SK-N-SH (cell line): ENCODE measurements at regions not wholly inside any gene's neighbourhood (a gene's known extent, or its start where the extent isn't known, plus 50 kb on each side); places are given as distances from the start of the nearest gene placed in this dataset.

Source experiments
- CTCF ChIA-PET: fragments of 300-600, 350-600 bp; formaldehyde crosslinking; extraction: SDS; loops from one replicate; lab custom pipeline; 2021; lab: Yijun Ruan, JAX
- POLR2A ChIA-PET: fragments of 350-600 bp; sonication (Branson Sonifier 250); formaldehyde crosslinking; extraction: SDS; loops from one replicate; lab custom pipeline; 2020; ENCODE audit warnings: antibody characterized with exemption, inconsistent platforms; lab: Yijun Ruan, JAX
- DNase-seq: peaks from one replicate; pipeline ENCODE4 v3.0.0; 2012
- H2AFZ ChIP-seq: fragments of 200-600 bp; sonication (generic); 2 replicates; pipeline ENCODE4 v1.8.1; 2016; ENCODE audit warnings: antibody characterized with exemption, mild to moderate bottlenecking, low read depth
- H3F3A ChIP-seq: fragments of 200-600 bp; sonication (generic); replicated peaks from 2 replicates; pipeline ENCODE3; 2016; ENCODE audit warnings: antibody characterized with exemption, mild to moderate bottlenecking; ENCODE audit not compliant: insufficient read depth
- H3K27ac ChIP-seq, 2 experiments: fragments of 200-500 bp in 1 of 2; fragments of 200-600 bp in 1 of 2; sonication (Bioruptor generic) in 1 of 2; sonication (generic), shearing (Covaris generic) in 1 of 2; 2 replicates each; pipeline versions ENCODE4 v1.5.1 to v1.6.1; 2014 to 2016; ENCODE audit warnings: low read depth in 2 of 2, inconsistent platforms in 1 of 2, low read length in 1 of 2, mild to moderate bottlenecking in 1 of 2, mixed read lengths in 1 of 2
- H3K27me3 ChIP-seq: fragments of 200-600 bp; sonication (generic), shearing (Covaris generic); 2 replicates; pipeline ENCODE4 v1.6.1; 2016; ENCODE audit warnings: mixed run types; ENCODE audit not compliant: insufficient read depth
- H3K36me3 ChIP-seq, 2 experiments: fragments of 200-500 bp in 1 of 2; fragments of 200-600 bp in 1 of 2; sonication (Bioruptor generic) in 1 of 2; sonication (generic) in 1 of 2; replicated peaks in 1 of 2; 2 replicates each; pipeline versions ENCODE3 to v1.5.1; 2014 to 2016; ENCODE audit warnings: low read length in 1 of 2, mild to moderate bottlenecking in 1 of 2; ENCODE audit not compliant: insufficient read depth in 2 of 2, control insufficient read depth in 1 of 2
- H3K4me1 ChIP-seq, 2 experiments: fragments of 200-500 bp in 1 of 2; fragments of 200-600 bp in 1 of 2; sonication (Bioruptor generic) in 1 of 2; sonication (generic), shearing (Covaris generic) in 1 of 2; 2 replicates each; pipeline versions ENCODE4 v1.5.1 to v1.6.1; 2014 to 2016; ENCODE audit warnings: low read depth in 1 of 2, low read length in 1 of 2, mixed run types in 1 of 2; ENCODE audit not compliant: insufficient read depth in 2 of 2, control insufficient read depth in 1 of 2
- H3K4me2 ChIP-seq: fragments of 200-600 bp; sonication (generic), shearing (Covaris generic); 2 replicates; pipeline ENCODE4 v1.6.1; 2017; ENCODE audit warnings: mixed run types
- H3K4me3 ChIP-seq, 2 experiments: fragments of 200-500 bp in 1 of 2; fragments of 200-600 bp in 1 of 2; sonication (Bioruptor generic) in 1 of 2; sonication (generic), shearing (Covaris generic) in 1 of 2; 2 replicates each; pipeline versions ENCODE4 v1.5.1 to v1.8.1; 2014 to 2016; ENCODE audit warnings: low read depth in 2 of 2, inconsistent platforms in 1 of 2, low read length in 1 of 2, mild to moderate bottlenecking in 1 of 2, mixed read lengths in 1 of 2, moderate library complexity in 1 of 2
- H3K79me2 ChIP-seq: fragments of 200-600 bp; sonication (generic); 2 replicates; pipeline ENCODE4 v1.8.1; 2017; ENCODE audit warnings: mild to moderate bottlenecking; ENCODE audit not compliant: insufficient read depth
- H3K9ac ChIP-seq: fragments of 200-600 bp; sonication (generic); 2 replicates; pipeline ENCODE4 v1.6.1; 2017; ENCODE audit warnings: mixed run types
- H3K9me2 ChIP-seq: fragments of 200-600 bp; sonication (generic); 2 replicates; pipeline ENCODE4 v1.6.1; 2017; ENCODE audit warnings: mixed run types
- H3K9me3 ChIP-seq: fragments of 200-600 bp; sonication (generic); 2 replicates; pipeline ENCODE4 v1.6.1; 2017; ENCODE audit warnings: mixed run types, mild to moderate bottlenecking, moderate library complexity
- H4K20me1 ChIP-seq: fragments of 200-600 bp; sonication (generic); 2 replicates; pipeline ENCODE4 v1.6.1; 2017; ENCODE audit warnings: mild to moderate bottlenecking, mixed run types; ENCODE audit not compliant: insufficient read depth
- CHD2 ChIP-seq: fragments of 150-350 bp; IDR thresholded peaks from 2 replicates; pipeline ENCODE4 v1.6.1; 2018; ENCODE audit warnings: low read length; ENCODE audit not compliant: partially characterized antibody
- FOXJ3 ChIP-seq: sonication (generic); formaldehyde crosslinking; IDR thresholded peaks from 2 replicates; pipeline ENCODE4 v1.5.1; 2020; ENCODE audit warnings: mild to moderate bottlenecking, missing genetic modification reagents
- GABPA ChIP-seq: IDR thresholded peaks from 2 replicates; pipeline ENCODE4 v1.4.0; 2012; ENCODE audit warnings: low read depth, mild to moderate bottlenecking
- GATA2 ChIP-seq: sonication (generic); formaldehyde crosslinking; IDR thresholded peaks from 2 replicates; pipeline ENCODE4 v1.5.0; 2020; ENCODE audit warnings: mild to moderate bottlenecking, missing genetic modification reagents
- JUND ChIP-seq: IDR thresholded peaks from 2 replicates; pipeline ENCODE4 v1.4.0; 2012
- MEF2A ChIP-seq: IDR thresholded peaks from 2 replicates; pipeline ENCODE4 v1.4.0; 2012; ENCODE audit warnings: low read depth, borderline replicate concordance
- MXI1 ChIP-seq: IDR thresholded peaks from 2 replicates; pipeline ENCODE4 v1.6.1; 2012; ENCODE audit warnings: mild to moderate bottlenecking, low read depth, low read length, improper control_type of control experiment
- REST ChIP-seq: IDR thresholded peaks from 2 replicates; pipeline ENCODE4 v1.6.1; 2012; ENCODE audit warnings: mild to moderate bottlenecking, low read depth, low read length, moderate library complexity
- RXRA ChIP-seq: IDR thresholded peaks from 2 replicates; pipeline ENCODE4 v1.4.0; 2012; ENCODE audit warnings: low read depth, mild to moderate bottlenecking, borderline replicate concordance
- TAF1 ChIP-seq: IDR thresholded peaks from 2 replicates; pipeline ENCODE4 v1.6.1; 2012; ENCODE audit warnings: low read depth, mild to moderate bottlenecking, low read length, moderate library complexity, borderline replicate concordance
- TEAD4 ChIP-seq: IDR thresholded peaks from 2 replicates; pipeline ENCODE4 v1.4.0; 2012; ENCODE audit warnings: mild to moderate bottlenecking, borderline replicate concordance; ENCODE audit not compliant: insufficient read depth
- USF1 ChIP-seq: IDR thresholded peaks from 2 replicates; pipeline ENCODE4 v1.4.0; 2012; ENCODE audit warnings: low read depth, borderline replicate concordance
- USF2 ChIP-seq: fragments of 150-350 bp; IDR thresholded peaks from 2 replicates; pipeline ENCODE4 v1.6.1; 2017; ENCODE audit warnings: antibody characterized with exemption, low read length, low read depth, borderline replicate concordance
- WGBS: methylation state at CpG from one replicate; pipeline ENCODE4 v1.1.6; 2017; ENCODE audit warnings: low lambda C conversion rate; 5-methylcytosine and 5-hydroxymethylcytosine counted together
- TF ChIP-seq, protein P1 (sequence below): IDR thresholded peaks from 2 replicates; pipeline ENCODE4 v1.4.0; 2012; ENCODE audit warnings: low read depth, borderline replicate concordance

GRCh38 chr3:95627697-95628096 is 1186.7 kb upstream of the EPHA6 start:
- no peak overlapping the region for H3K4me2 ChIP-seq
- no peaks in the 10 kb centered on the region for H3K36me3 ChIP-seq
- 7% methylated on average over 2 of the region's 2 CpGs for WGBS
- H2AFZ ChIP-seq, result no peak overlapping the region
- no peaks in the 10 kb centered on the region for H3K9me2 ChIP-seq
- no peaks in the 10 kb centered on the region for H3K9me3 ChIP-seq
- no peaks in the 10 kb centered on the region for H3K4me1 ChIP-seq
- no peak for DNase-seq
- H3K4me3 ChIP-seq, result no peak overlapping the region
- no peak overlapping the region for H3K9ac ChIP-seq
- no peaks in the 10 kb centered on the region for H4K20me1 ChIP-seq
- CTCF ChIA-PET, result interaction anchor here (1.6 kb wide), 1 partner anchor 9 kb away, joined by 3 read pairs; no protein-coding TSS in a partner anchor
- H3K27me3 ChIP-seq, result no peaks in the 10 kb centered on the region
- POLR2A ChIA-PET, result no interaction called here
- TF ChIP-seq JUND (no peak), GATA2 (CRISPR knock-in tag) (no peak), GABPA (no peak), TAF1 (no peak), RXRA (no peak), USF1 (no peak), REST (no peak), TEAD4 (no peak), USF2 (no peak), FOXJ3 (CRISPR knock-in tag) (no peak), MEF2A (no peak), CHD2 (no peak), MXI1 (no peak)
- TF ChIP-seq, protein P1, sequence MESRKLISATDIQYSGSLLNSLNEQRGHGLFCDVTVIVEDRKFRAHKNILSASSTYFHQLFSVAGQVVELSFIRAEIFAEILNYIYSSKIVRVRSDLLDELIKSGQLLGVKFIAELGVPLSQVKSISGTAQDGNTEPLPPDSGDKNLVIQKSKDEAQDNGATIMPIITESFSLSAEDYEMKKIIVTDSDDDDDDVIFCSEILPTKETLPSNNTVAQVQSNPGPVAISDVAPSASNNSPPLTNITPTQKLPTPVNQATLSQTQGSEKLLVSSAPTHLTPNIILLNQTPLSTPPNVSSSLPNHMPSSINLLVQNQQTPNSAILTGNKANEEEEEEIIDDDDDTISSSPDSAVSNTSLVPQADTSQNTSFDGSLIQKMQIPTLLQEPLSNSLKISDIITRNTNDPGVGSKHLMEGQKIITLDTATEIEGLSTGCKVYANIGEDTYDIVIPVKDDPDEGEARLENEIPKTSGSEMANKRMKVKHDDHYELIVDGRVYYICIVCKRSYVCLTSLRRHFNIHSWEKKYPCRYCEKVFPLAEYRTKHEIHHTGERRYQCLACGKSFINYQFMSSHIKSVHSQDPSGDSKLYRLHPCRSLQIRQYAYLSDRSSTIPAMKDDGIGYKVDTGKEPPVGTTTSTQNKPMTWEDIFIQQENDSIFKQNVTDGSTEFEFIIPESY, result no peak
- no peak overlapping the region for H3K27ac ChIP-seq
- no peaks in the 10 kb centered on the region for H3F3A ChIP-seq
- no peaks in the 10 kb centered on the region for H3K79me2 ChIP-seq
